ENCODE measurements at regions not wholly inside any gene's neighbourhood (a gene's known extent, or its start where the extent isn't known, plus 50 kb on each side); places are given as distances from the start of the nearest gene placed in this dataset.

- no peak overlapping the region for H2AFZ ChIP-seq (ENCODE audit: insufficient read depth, low read depth, low read length, poor library complexity, severe bottlenecking)
- Mint-ChIP-seq H3K4me1 (peaks cover 4% of the 10 kb centered on the region), H3K27ac (no peak overlapping the region), H3K27me3 (ENCODE audit: low read depth in 3 of 3) (peaks cover 0 to 2% (median 0%) of the 10 kb centered on the region in 3 donors), H3K36me3 (no peaks in the 10 kb centered on the region), H3K9me3 (peaks cover 0 to 18% (median 6%) of the 10 kb centered on the region in 7 donors), H3K4me3 (no peak overlapping the region)
- no peak for TF ChIP-seq CTCF (IDR thresholded peaks at IDR 0.05)
- no peaks in the 10 kb centered on the region for H3K79me2 ChIP-seq (ENCODE audit: insufficient read depth, low read length)
- H3K4me1 ChIP-seq (ENCODE audit: control insufficient read depth in 1 of 2, insufficient read depth in 2 of 2, low read length in 2 of 2), result no peaks in the 10 kb centered on the region
- H3K9me3 ChIP-seq (replicated peaks in 1 of 2; ENCODE audit: control insufficient read depth in 1 of 2, insufficient read depth in 1 of 2, low read length in 2 of 2), result no peaks in the 10 kb centered on the region
- no peak overlapping the region for H3K27ac ChIP-seq (ENCODE audit: low read depth in 1 of 2, low read length in 2 of 2)
- H3K27me3 ChIP-seq (ENCODE audit: control insufficient read depth in 2 of 2, insufficient read depth in 2 of 2, low read length in 2 of 2), result no peaks in the 10 kb centered on the region
- no peak for DNase-seq
- H3K9ac ChIP-seq (ENCODE audit: insufficient read depth, low read length, poor library complexity, severe bottlenecking), result no peak overlapping the region
- H3K4me2 ChIP-seq (replicated peaks; ENCODE audit: extremely low read depth, low read length, poor library complexity, severe bottlenecking), result no peak overlapping the region
- no peak overlapping the region for H3K4me3 ChIP-seq (replicated peaks in 1 of 3; ENCODE audit: low read depth in 2 of 3, low read length in 3 of 3)
- H4K20me1 ChIP-seq (ENCODE audit: insufficient read depth, low read length), result no peaks in the 10 kb centered on the region
- intact Hi-C loops (cut with micrococcal nuclease), result no loop called here
- no peaks in the 10 kb centered on the region for H3K36me3 ChIP-seq (replicated peaks in 1 of 2; ENCODE audit: control insufficient read depth in 1 of 2, insufficient read depth in 2 of 2, low read length in 2 of 2)
- WGBS (ENCODE audit: insufficient coverage), result no CpG with 5 or more reads among the region's 3 CpGs
These were observed 215.0 kb downstream of the TPRG1 start for GRCh38 chr3:189386739-189387138.

GRCh38 chr3:189389346-189389745, 217.6 kb downstream of the TPRG1 start:
- Histone ChIP-seq H3K27me3 (ENCODE audit: control insufficient read depth in 2 of 2, insufficient read depth in 2 of 2, low read length in 2 of 2) (no peaks in the 10 kb centered on the region), H3K27ac (ENCODE audit: low read depth in 1 of 2, low read length in 2 of 2) (no peak overlapping the region), H3K4me3 (replicated peaks in 1 of 3; ENCODE audit: low read depth in 2 of 3, low read length in 3 of 3) (no peak overlapping the region), H3K4me2 (replicated peaks; ENCODE audit: extremely low read depth, low read length, poor library complexity, severe bottlenecking) (no peak overlapping the region), H3K9ac (ENCODE audit: insufficient read depth, low read length, poor library complexity, severe bottlenecking) (no peak overlapping the region), H3K9me3 (replicated peaks in 1 of 2; ENCODE audit: control insufficient read depth in 1 of 2, insufficient read depth in 1 of 2, low read length in 2 of 2) (no peaks in the 10 kb centered on the region), H4K20me1 (ENCODE audit: insufficient read depth, low read length) (no peaks in the 10 kb centered on the region), H3K36me3 (replicated peaks in 1 of 2; ENCODE audit: control insufficient read depth in 1 of 2, insufficient read depth in 2 of 2, low read length in 2 of 2) (no peaks in the 10 kb centered on the region), H2AFZ (ENCODE audit: insufficient read depth, low read depth, low read length, poor library complexity, severe bottlenecking) (no peak overlapping the region), H3K4me1 (ENCODE audit: control insufficient read depth in 1 of 2, insufficient read depth in 2 of 2, low read length in 2 of 2) (peaks cover 15 to 20% of the 10 kb centered on the region in 2 donors), H3K79me2 (ENCODE audit: insufficient read depth, low read length) (no peaks in the 10 kb centered on the region)
- Mint-ChIP-seq H3K4me3 (peak overlapping the region in 1 of 2 donors; percentile 42), H3K9me3 (peaks cover 0 to 11% (median 3%) of the 10 kb centered on the region in 7 donors), H3K27me3 (ENCODE audit: low read depth in 3 of 3) (peaks cover 0 to 2% (median 0%) of the 10 kb centered on the region in 3 donors), H3K27ac (no peak overlapping the region), H3K36me3 (no peaks in the 10 kb centered on the region), H3K4me1 (peaks cover 18% of the 10 kb centered on the region)
- no peak for TF ChIP-seq CTCF (IDR thresholded peaks at IDR 0.05)
- WGBS (ENCODE audit: insufficient coverage), result 63% methylated on average over 3 of the region's 4 CpGs
- no peak for DNase-seq
- intact Hi-C loops (cut with micrococcal nuclease), result no loop called here
